Activated CD4-positive, alpha-beta T cell treated with anti-CD3 and anti-CD28 coated beads, Interleukin-2, amount 10 ng/mL, durations not matched to agents 7 days and 5 days (primary cell): ENCODE measurements at regions not wholly inside any gene's neighbourhood (a gene's known extent, or its start where the extent isn't known, plus 50 kb on each side); places are given as distances from the start of the nearest gene placed in this dataset.
A peak's percentile ranks its signal among the peaks of the same experiment; 100 is the strongest.

Experiments
- CTCF ChIA-PET: fragments of 350-600 bp; sonication (Branson Sonifier 250); formaldehyde crosslinking; loops from one replicate; lab custom pipeline; 2021; ENCODE audit warnings: antibody characterized with exemption; lab: Charles Lee
- POLR2A ChIA-PET: fragments of 350-600 bp; sonication (Branson Sonifier 250); formaldehyde crosslinking; loops from one replicate; lab custom pipeline; 2021; ENCODE audit warnings: antibody characterized with exemption; lab: Charles Lee
- DNase-seq: peaks from one replicate; pipeline ENCODE4 v3.0.0-alpha.2; 2020
- H3K27ac Mint-ChIP-seq: one replicate; pipeline ENCODE4 v1.8.0; 2021; ENCODE audit warnings: mild to moderate bottlenecking, moderate library complexity, mixed read lengths
- H3K27me3 Mint-ChIP-seq: one replicate; pipeline ENCODE4 v1.8.0; 2021; ENCODE audit warnings: mixed read lengths
- H3K36me3 Mint-ChIP-seq: one replicate; pipeline ENCODE4 v1.8.0; 2021; ENCODE audit warnings: low read depth, mixed read lengths
- H3K4me1 Mint-ChIP-seq: one replicate; pipeline ENCODE4 v1.8.0; 2021; ENCODE audit warnings: mixed read lengths
- H3K4me3 Mint-ChIP-seq: one replicate; pipeline ENCODE4 v1.8.0; 2021; ENCODE audit warnings: mild to moderate bottlenecking, moderate library complexity, mixed read lengths
- H3K9me3 Mint-ChIP-seq: one replicate; pipeline ENCODE4 v1.8.0; 2021; ENCODE audit warnings: mixed read lengths

DNA sequence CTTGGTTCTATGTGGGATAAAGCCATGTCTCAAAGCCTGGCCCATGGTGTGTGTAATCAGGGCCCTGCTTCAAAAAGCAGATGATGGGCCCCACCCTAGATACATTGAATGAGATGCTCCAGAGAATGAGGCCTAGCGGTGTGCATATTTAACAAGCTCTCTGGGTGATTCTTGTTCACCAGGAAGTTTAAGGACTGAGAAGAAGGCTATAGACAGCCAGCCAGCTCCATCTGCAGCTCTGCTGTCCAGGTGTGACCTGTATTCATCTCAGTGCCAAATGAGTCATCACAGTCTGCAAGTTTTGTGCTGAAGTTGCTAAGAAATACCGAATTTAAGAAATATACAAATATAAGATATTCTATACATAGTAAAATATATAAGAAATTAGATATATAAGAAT lies 182.0 kb upstream of the RUNX1 start:
- ChIA-PET CTCF (no interaction called here), POLR2A (no interaction called here)
- peaks cover 44% of the 10 kb centered on the region for H3K4me1 Mint-ChIP-seq
- H3K27ac Mint-ChIP-seq: no peak overlapping the region
- H3K9me3 Mint-ChIP-seq: peaks cover 10% of the 10 kb centered on the region
- H3K36me3 Mint-ChIP-seq: peaks cover 10% of the 10 kb centered on the region
- H3K4me3 Mint-ChIP-seq: no peak overlapping the region
- H3K27me3 Mint-ChIP-seq: peaks cover 6% of the 10 kb centered on the region
- DNase-seq: no peak

DNA sequence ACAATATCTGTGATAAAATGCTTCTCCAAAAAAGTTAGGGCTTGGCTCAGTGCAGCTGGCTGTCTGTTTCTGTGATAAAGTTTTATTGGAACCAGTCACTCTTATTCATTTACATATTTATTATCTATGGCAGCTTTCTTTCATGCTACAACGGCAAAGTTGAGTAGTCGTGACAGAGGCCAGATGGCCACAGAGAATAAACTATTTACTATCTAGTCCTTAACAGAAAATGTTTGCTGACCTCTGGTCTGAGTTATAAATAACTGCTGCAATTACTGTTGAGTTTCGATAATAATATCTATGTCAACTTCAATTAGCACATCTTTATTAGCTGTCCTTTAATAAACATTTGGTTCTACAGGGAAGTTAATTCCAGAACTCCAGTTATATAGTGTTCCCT lies 180.2 kb upstream of the RUNX1 start:
- Mint-ChIP-seq H3K9me3 (peaks cover 4% of the 10 kb centered on the region), H3K4me3 (no peak overlapping the region), H3K27ac (no peak overlapping the region), H3K4me1 (peaks cover 40% of the 10 kb centered on the region), H3K27me3 (peaks cover 6% of the 10 kb centered on the region), H3K36me3 (no peaks in the 10 kb centered on the region)
- ChIA-PET CTCF (no interaction called here), POLR2A (no interaction called here)
- DNase-seq: no peak

- CTCF ChIA-PET: no interaction called here
- peak overlapping the region; percentile 50 for H3K4me3 Mint-ChIP-seq
- peak overlapping the region; percentile 90 for H3K27ac Mint-ChIP-seq
- no peaks in the 10 kb centered on the region for H3K36me3 Mint-ChIP-seq
- H3K27me3 Mint-ChIP-seq: peaks cover 9% of the 10 kb centered on the region
- POLR2A ChIA-PET: no interaction called here
- peaks cover 45% of the 10 kb centered on the region for H3K4me1 Mint-ChIP-seq
- no peak for DNase-seq
- no peaks in the 10 kb centered on the region for H3K9me3 Mint-ChIP-seq
Observed at GRCh38 chr21:35227786-35228185, 178.7 kb upstream of the RUNX1 start.

GRCh38 chr21:35226968-35227744 lies 178.1 kb upstream of the RUNX1 start:
- Mint-ChIP-seq H3K9me3 (no peaks in the 10 kb centered on the region), H3K27ac (peak overlapping the region; percentile 90)

DNA sequence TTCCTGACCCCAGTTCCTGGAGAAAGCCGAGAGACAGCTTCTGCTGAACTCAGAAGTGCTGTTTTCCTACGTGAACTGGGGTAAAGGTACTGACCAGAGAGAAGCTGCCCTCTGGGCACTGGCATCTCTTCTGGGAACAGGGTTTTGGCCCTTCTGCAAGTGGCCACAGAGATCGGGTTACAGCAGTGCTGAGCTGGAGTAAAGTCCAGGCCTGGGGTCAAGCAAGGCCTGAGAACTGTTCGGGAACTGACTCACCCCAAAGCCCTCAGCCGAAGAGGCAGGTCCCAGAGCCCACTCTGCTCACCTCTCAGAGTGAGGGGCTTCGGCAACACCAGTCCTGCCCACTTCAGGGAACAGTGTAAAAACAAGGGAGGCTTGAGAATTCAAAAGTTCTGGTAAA lies 177.2 kb upstream of the RUNX1 start:
- H3K4me1 Mint-ChIP-seq: peaks cover 59% of the 10 kb centered on the region
- POLR2A ChIA-PET: no interaction called here

More at GRCh38 chr21:35226968-35227744, 178.1 kb upstream of the RUNX1 start:
- Mint-ChIP-seq H3K36me3 (no peaks in the 10 kb centered on the region), H3K4me3 (peak overlapping the region; percentile 50), H3K4me1 (peaks cover 51% of the 10 kb centered on the region), H3K27me3 (peaks cover 7% of the 10 kb centered on the region)
- CTCF ChIA-PET: interaction anchor here (1.2 kb wide), 1 partner anchor 175 kb away, joined by 3 read pairs; no protein-coding TSS in a partner anchor
- DNase-seq: peak; percentile 82
- POLR2A ChIA-PET: no interaction called here

DNA sequence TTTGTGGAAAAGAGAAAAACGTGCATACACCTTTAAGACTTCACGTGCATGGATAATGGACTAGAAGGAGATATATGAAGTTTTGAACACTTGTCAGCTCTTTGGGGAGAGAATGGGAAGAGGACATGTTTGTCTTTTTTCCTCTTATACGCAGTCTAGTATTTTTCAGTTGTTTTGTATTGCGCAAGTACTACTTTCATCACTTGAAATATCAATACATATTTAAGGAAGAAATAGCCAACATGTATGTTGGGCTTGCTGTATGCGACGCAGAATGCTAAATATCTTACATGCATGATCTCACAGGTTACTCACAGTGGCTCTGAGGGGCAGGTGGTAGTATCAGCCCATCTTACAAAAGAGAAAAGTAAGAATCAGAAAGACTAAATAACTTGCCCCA lies 176.5 kb upstream of the RUNX1 start:
- Mint-ChIP-seq H3K4me3 (no peak overlapping the region), H3K36me3 (no peaks in the 10 kb centered on the region), H3K27me3 (peaks cover 5% of the 10 kb centered on the region), H3K9me3 (peaks cover 8% of the 10 kb centered on the region), H3K27ac (no peak overlapping the region), H3K4me1 (peaks cover 61% of the 10 kb centered on the region)
- CTCF ChIA-PET: no interaction called here
- POLR2A ChIA-PET: no interaction called here
- no peak for DNase-seq

More for the DNA sequence above, 177.2 kb upstream of the RUNX1 start:
- Mint-ChIP-seq H3K4me3 (no peak overlapping the region), H3K36me3 (no peaks in the 10 kb centered on the region), H3K9me3 (peaks cover 3% of the 10 kb centered on the region), H3K27ac (no peak overlapping the region), H3K27me3 (peaks cover 5% of the 10 kb centered on the region)
- no peak for DNase-seq
- CTCF ChIA-PET: interaction anchor here (1.2 kb wide), 1 partner anchor 174 kb away, joined by 3 read pairs; no protein-coding TSS in a partner anchor

DNA sequence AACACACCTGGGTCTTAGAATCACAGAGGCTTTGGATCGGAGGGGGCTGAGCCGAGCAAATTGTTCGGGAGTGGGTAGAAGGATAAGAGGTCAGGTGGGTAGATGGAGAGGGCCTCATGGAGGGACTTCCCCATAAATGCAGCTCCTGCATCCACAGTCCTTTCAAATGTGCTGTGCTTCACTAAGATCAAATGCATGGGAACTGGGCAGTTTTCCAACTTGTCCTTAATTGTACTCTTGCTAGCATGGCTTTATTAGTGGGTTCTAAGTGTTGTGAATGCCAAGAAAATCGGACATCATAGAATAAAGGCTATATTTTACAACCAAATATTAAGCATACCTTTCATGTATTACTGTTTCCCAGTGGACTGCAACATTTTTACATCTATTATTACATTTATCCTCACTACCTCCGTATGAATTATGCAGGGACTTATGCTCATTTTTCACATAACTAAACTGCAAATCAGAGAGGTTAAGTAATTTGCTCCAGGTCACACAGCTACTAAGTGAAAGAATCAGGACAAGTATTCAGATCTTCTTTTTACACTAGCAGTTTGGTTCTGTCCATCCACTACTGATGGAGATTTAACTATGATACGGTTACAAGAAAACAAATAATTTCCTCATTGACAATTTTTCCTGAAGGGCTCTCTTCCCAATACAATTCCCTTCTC lies 174.5 kb upstream of the RUNX1 start:
- POLR2A ChIA-PET: interaction anchor here (0.5 kb wide), 1 partner anchor 138 kb away, joined by 3 read pairs; no protein-coding TSS in a partner anchor
- H3K36me3 Mint-ChIP-seq: peaks cover 9% of the 10 kb centered on the region
- H3K27ac Mint-ChIP-seq: no peak overlapping the region
- no peak for DNase-seq
- H3K4me1 Mint-ChIP-seq: peaks cover 61% of the 10 kb centered on the region
- no peak overlapping the region for H3K4me3 Mint-ChIP-seq
- H3K9me3 Mint-ChIP-seq: peaks cover 14% of the 10 kb centered on the region
- CTCF ChIA-PET: no interaction called here
- peaks cover 11% of the 10 kb centered on the region for H3K27me3 Mint-ChIP-seq

GRCh38 chr21:35222541-35222941 lies 173.4 kb upstream of the RUNX1 start:
- Mint-ChIP-seq H3K27me3 (peaks cover 9% of the 10 kb centered on the region), H3K4me3 (no peak overlapping the region), H3K36me3 (peaks cover 9% of the 10 kb centered on the region), H3K4me1 (peaks cover 59% of the 10 kb centered on the region), H3K9me3 (peaks cover 16% of the 10 kb centered on the region), H3K27ac (peak overlapping the region; percentile 39)
- POLR2A ChIA-PET: no interaction called here
- CTCF ChIA-PET: no interaction called here
- DNase-seq: peak; percentile 46

DNA sequence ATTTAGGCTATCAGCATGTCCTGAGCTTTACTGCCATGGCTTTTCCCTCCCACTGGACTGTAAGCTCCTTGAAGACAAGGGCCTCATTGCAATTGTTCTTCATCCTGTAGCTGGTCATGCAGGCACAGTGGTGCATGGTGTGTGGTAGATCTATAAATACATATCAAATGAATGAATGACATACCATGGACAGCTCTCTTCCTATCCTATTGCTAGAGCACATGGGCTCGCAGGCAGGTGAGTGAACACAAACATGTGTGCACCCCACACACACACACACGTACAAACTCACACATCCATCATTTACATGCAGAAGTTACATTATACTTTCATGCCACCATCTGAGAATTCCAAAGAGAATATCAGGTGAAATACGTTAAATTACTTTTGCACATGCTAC lies 172.9 kb upstream of the RUNX1 start:
- Mint-ChIP-seq H3K36me3 (peaks cover 9% of the 10 kb centered on the region), H3K27ac (peak overlapping the region; percentile 9), H3K27me3 (peaks cover 9% of the 10 kb centered on the region), H3K4me3 (no peak overlapping the region), H3K9me3 (peaks cover 16% of the 10 kb centered on the region), H3K4me1 (peaks cover 54% of the 10 kb centered on the region)
- CTCF ChIA-PET: interaction anchor here (1.1 kb wide), 1 partner anchor 24 kb away, joined by 3 read pairs; no protein-coding TSS in a partner anchor
- DNase-seq: peak; percentile 15
- POLR2A ChIA-PET: no interaction called here

DNA sequence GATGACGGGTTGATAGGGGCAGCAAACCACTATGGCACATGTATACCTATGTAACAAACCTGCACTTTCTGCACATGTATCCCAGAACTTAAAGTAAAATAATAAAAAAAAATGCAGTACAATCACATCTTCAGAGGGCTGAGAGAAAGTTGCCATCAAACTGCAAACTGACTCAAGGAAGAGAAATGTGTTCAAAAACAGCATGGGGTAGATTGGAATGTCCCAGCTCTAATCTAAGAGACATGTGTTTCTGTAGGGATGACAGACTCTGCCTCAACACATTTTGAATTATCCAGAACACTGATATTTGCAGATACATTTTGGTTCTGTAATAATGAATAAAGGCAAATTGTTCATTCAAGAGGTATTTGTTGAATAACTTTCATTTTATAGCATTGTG lies 171.2 kb upstream of the RUNX1 start:
- POLR2A ChIA-PET: no interaction called here
- Mint-ChIP-seq H3K4me1 (peaks cover 37% of the 10 kb centered on the region), H3K27me3 (peaks cover 9% of the 10 kb centered on the region), H3K9me3 (peaks cover 16% of the 10 kb centered on the region), H3K36me3 (peaks cover 9% of the 10 kb centered on the region), H3K4me3 (no peak overlapping the region), H3K27ac (no peak overlapping the region)
- DNase-seq: no peak
- CTCF ChIA-PET: no interaction called here

GRCh38 chr21:35219719-35220118 lies 170.6 kb upstream of the RUNX1 start:
- ChIA-PET POLR2A (no interaction called here), CTCF (no interaction called here)
- Mint-ChIP-seq H3K9me3 (peaks cover 16% of the 10 kb centered on the region), H3K27me3 (peaks cover 9% of the 10 kb centered on the region), H3K4me1 (peaks cover 34% of the 10 kb centered on the region), H3K36me3 (peaks cover 9% of the 10 kb centered on the region), H3K27ac (no peak overlapping the region), H3K4me3 (no peak overlapping the region)
- DNase-seq: no peak

DNA sequence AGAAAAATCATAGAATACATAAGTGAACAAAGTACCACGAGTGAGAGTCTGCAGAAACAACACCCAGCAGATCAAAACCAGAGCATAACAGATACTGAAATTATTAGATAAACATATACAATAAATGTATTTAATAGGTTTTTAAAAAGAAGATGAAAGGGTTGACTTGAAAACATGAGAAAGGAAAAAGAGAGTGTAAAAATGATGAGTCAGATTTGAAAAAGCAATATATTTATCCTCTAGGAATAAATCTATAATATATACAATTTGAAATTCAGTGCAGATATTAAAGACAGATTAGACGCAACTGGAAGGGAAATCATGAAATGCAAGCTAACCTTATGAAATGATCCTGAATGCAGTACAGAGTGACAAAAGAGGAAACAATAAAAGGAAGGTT lies 170.2 kb upstream of the RUNX1 start:
- DNase-seq: no peak
- Mint-ChIP-seq H3K9me3 (peaks cover 16% of the 10 kb centered on the region), H3K27me3 (peaks cover 9% of the 10 kb centered on the region), H3K36me3 (peaks cover 9% of the 10 kb centered on the region), H3K4me3 (no peak overlapping the region), H3K4me1 (peaks cover 34% of the 10 kb centered on the region), H3K27ac (no peak overlapping the region)
- CTCF ChIA-PET: no interaction called here
- POLR2A ChIA-PET: no interaction called here

GRCh38 chr21:35217504-35218060 lies 168.5 kb upstream of the RUNX1 start:
- ChIA-PET CTCF (no interaction called here), POLR2A (no interaction called here)
- Mint-ChIP-seq H3K27ac (no peak overlapping the region), H3K4me3 (no peak overlapping the region), H3K9me3 (peaks cover 24% of the 10 kb centered on the region), H3K4me1 (peaks cover 19% of the 10 kb centered on the region), H3K36me3 (peaks cover 9% of the 10 kb centered on the region), H3K27me3 (peaks cover 6% of the 10 kb centered on the region)
- no peak for DNase-seq
